ENCODE measurements at regions not wholly inside any gene's neighbourhood (a gene's known extent, or its start where the extent isn't known, plus 50 kb on each side); places are given as distances from the start of the nearest gene placed in this dataset.
A peak's percentile ranks its signal among the peaks of the same experiment; 100 is the strongest.

- TF ChIP-seq, protein P1, sequence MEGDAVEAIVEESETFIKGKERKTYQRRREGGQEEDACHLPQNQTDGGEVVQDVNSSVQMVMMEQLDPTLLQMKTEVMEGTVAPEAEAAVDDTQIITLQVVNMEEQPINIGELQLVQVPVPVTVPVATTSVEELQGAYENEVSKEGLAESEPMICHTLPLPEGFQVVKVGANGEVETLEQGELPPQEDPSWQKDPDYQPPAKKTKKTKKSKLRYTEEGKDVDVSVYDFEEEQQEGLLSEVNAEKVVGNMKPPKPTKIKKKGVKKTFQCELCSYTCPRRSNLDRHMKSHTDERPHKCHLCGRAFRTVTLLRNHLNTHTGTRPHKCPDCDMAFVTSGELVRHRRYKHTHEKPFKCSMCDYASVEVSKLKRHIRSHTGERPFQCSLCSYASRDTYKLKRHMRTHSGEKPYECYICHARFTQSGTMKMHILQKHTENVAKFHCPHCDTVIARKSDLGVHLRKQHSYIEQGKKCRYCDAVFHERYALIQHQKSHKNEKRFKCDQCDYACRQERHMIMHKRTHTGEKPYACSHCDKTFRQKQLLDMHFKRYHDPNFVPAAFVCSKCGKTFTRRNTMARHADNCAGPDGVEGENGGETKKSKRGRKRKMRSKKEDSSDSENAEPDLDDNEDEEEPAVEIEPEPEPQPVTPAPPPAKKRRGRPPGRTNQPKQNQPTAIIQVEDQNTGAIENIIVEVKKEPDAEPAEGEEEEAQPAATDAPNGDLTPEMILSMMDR (IDR thresholded peaks at IDR 0.05): no peak
- peak in 1 of 2 donors; percentile 5 for DNase-seq
- peaks cover 0 to 9% (median 0%) of the 10 kb centered on the region in 7 donors for H3K27me3 ChIP-seq
- peaks cover 0 to 13% (median 0%) of the 10 kb centered on the region in 11 donors for H3K9me3 ChIP-seq
- 85 to 86% methylated on average over 21 of the region's 21 CpGs for WGBS, 2 donors
- no peak overlapping the region for H3K4me3 ChIP-seq
- ATAC-seq: no peak
- intact Hi-C loops (cut with DNase I): loop anchor here in 5 of 10 donors (5.0 to 10.0 kb wide), 7 partner anchors 60 to 220 kb away; partner anchors contain the start of gene TNRC6C (in 1 of the 5)
- no peaks in the 10 kb centered on the region for H3K36me3 ChIP-seq
- H3K4me1 ChIP-seq: peaks cover 27 to 59% (median 47%) of the 10 kb centered on the region in 9 donors
- H3K27ac ChIP-seq: peak overlapping the region in 9 of 10 donors; percentile 78 to 96 (median 84)
Measured at GRCh38 chr17:77737442-77738265, 220.8 kb upstream of the TNRC6C start.

DNA sequence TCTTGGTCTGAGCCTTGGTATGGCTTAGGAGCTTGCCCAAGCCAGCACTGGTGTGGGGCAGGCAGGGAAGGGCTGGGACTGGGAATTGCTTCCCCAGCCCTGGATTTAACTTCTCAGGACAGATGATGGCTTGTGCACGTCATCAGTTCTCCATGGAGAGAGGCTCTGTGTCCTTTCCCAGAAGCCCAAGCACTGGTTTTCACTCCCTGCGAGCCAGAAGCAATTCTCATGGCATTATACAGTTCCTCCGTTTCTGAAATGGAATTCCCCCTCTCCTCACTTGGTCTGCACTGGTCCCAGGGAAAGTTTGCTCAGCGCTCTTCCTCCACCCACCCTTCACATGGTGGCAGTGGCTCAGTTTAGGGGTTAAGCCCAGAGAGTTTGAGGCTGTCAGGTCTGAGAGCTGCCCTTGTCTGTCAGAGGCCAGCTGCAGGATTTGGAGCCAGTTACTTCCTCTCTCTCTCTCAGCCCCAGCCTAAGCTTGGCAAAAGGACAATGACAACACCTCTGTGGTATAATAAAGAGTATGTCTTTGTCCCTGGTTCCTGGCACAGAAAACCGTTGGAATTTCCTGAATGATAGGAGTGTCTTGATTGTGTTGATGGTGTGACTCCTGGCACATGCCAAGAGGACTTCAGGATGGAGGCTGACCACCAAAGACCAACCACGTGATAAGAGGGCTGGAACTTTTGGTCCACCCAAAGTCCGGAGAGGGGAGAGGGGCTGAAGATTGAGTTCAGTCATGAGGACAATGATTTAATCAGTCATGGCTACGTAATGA is 219.6 kb upstream of the TNRC6C start:
- Histone ChIP-seq H3K27me3 (peaks cover 0 to 9% (median 0%) of the 10 kb centered on the region in 7 donors), H3K4me3 (no peak overlapping the region), H3K9me3 (peaks cover 0 to 3% (median 0%) of the 10 kb centered on the region in 11 donors), H3K36me3 (no peaks in the 10 kb centered on the region), H3K4me1 (peaks cover 26 to 54% (median 45%) of the 10 kb centered on the region in 9 donors), H3K27ac (peak overlapping the region; percentile 75 to 96 (median 84))
- peak; percentile 16 to 71 (median 51) for ATAC-seq
- 19 to 25% methylated on average over 8 of the region's 8 CpGs for WGBS, 2 donors
- TF ChIP-seq, protein P1 (IDR thresholded peaks at IDR 0.05): no peak
- DNase-seq: peak; percentile 43 to 79
- intact Hi-C loops (cut with DNase I): loop anchor here in 5 of 10 donors (5.0 to 10.0 kb wide), 7 partner anchors 62 to 218 kb away; partner anchors contain the start of gene TNRC6C (in 1 of the 5)

DNA sequence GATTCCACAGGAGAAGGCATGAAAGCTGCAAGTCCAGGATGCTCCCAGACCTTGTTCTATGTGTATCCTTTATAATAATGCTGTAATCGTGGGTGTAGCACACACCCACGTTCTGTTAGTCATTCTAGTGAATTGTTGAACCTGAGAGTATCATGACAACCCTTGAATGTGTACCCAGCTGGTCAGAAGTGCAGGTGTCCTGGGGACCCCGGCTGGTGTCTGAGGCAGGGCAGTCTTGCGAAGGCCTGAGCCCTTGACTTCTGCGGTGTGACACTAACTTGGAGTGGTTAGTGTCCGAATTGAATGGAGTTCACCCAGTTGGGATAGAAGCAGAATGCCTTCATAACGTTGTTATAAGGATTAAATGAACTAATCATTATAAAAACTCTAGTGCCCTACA is 218.0 kb upstream of the TNRC6C start:
- Histone ChIP-seq H3K9me3 (peaks cover 0 to 8% (median 0%) of the 10 kb centered on the region in 11 donors), H3K27me3 (no peaks in the 10 kb centered on the region), H3K27ac (peak overlapping the region in 1 of 10 donors; percentile 96), H3K4me1 (peaks cover 13 to 43% (median 30%) of the 10 kb centered on the region in 9 donors), H3K4me3 (no peak overlapping the region), H3K36me3 (no peaks in the 10 kb centered on the region)
- TF ChIP-seq, protein P1 (IDR thresholded peaks at IDR 0.05): no peak
- no peak for ATAC-seq
- 94 to 95% methylated on average over 7 of the region's 7 CpGs for WGBS, 2 donors
- DNase-seq: no peak
- intact Hi-C loops (cut with DNase I): loop anchor here in 1 of 10 donors (5.0 kb wide), 1 partner anchor 67 kb away; no protein-coding TSS in a partner anchor

DNA sequence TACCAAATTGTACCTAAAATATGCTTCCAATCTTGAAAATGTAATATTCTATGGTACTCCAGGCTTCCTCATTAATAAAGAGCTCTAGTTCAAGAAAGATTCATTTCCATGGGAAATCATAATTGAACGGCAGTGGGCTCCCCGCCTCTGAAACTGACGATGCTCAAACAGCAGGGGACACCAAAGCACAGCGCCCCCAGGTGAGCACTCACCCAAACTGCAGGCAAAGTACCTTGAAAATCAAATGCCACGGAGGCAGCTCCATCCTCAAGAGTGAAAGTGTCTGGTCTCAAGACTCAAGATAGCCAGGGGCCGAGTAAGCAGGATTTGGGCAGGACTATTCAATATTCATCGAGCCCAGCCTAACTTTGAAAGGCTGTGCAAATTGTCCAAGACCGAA is 217.4 kb upstream of the TNRC6C start:
- 52 to 55% methylated on average over 8 of the region's 8 CpGs for whole genome bisulfite sequencing, 2 donors

More for the DNA sequence above, 217.4 kb upstream of the TNRC6C start:
- Histone ChIP-seq H3K36me3 (no peaks in the 10 kb centered on the region), H3K9me3 (peaks cover 0 to 8% (median 0%) of the 10 kb centered on the region in 11 donors), H3K4me1 (peaks cover 13 to 39% (median 27%) of the 10 kb centered on the region in 9 donors), H3K27me3 (no peaks in the 10 kb centered on the region), H3K4me3 (no peak overlapping the region), H3K27ac (no peak overlapping the region)
- DNase-seq (no peak), ATAC-seq (no peak)
- intact Hi-C loops (cut with DNase I): loop anchor here in 1 of 10 donors (5.0 kb wide), 1 partner anchor 66 kb away; no protein-coding TSS in a partner anchor
- TF ChIP-seq, protein P1 (IDR thresholded peaks at IDR 0.05): peak in 6 of 9 donors; percentile 15 to 45 (median 26)
